ENCODE measurements at regions not wholly inside any gene's neighbourhood (a gene's known extent, or its start where the extent isn't known, plus 50 kb on each side); places are given as distances from the start of the nearest gene placed in this dataset.

DNA sequence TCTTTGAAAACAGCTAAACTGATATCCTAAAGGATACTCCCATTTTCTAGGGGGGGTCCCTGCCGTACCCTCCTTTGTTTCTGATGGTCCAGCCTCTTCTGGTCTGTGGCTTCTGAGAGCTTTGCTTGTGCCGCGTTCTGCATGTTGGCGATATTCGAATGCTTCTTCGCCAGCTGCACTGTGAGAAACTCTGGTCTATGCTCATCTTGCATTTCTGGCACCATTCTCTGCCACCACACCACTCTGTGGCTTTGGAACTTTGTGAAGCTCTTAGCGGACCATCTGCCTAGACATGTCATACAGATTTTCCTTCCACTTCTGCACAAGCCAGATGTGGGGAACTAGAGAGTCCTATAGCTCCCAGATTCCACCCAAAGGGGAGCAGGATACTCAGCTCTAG is 197.2 kb downstream of the REEP3 start:
- Histone ChIP-seq H3K4me3 (ENCODE audit: low read depth, low read length) (no peak overlapping the region), H3K4me1 (ENCODE audit: control insufficient read depth, insufficient read depth, low read length, poor library complexity, severe bottlenecking) (no peaks in the 10 kb centered on the region), H3K36me3 (ENCODE audit: control insufficient read depth, insufficient read depth, low read length) (no peaks in the 10 kb centered on the region), H3K27ac (ENCODE audit: insufficient read depth, low read length, poor library complexity, severe bottlenecking) (no peak overlapping the region), H3K27me3 (ENCODE audit: control insufficient read depth, insufficient read depth, low read length) (no peaks in the 10 kb centered on the region), H3K9me3 (ENCODE audit: control insufficient read depth in 2 of 2, low read length in 2 of 2) (no peaks in the 10 kb centered on the region)
- ATAC-seq (ENCODE audit: low read depth in 2 of 2) (no peak), DNase-seq (no peak)
- H3K27ac Mint-ChIP-seq, result peak overlapping the region in 1 of 3 donors; percentile 16
- no peaks in the 10 kb centered on the region for H3K36me3 Mint-ChIP-seq
- H3K27me3 Mint-ChIP-seq, result peaks cover 7% of the 10 kb centered on the region
- no peak overlapping the region for H3K4me3 Mint-ChIP-seq
- peaks cover 0 to 10% (median 7%) of the 10 kb centered on the region in 4 donors for H3K4me1 Mint-ChIP-seq
- H3K9me3 Mint-ChIP-seq, result no peaks in the 10 kb centered on the region

DNA sequence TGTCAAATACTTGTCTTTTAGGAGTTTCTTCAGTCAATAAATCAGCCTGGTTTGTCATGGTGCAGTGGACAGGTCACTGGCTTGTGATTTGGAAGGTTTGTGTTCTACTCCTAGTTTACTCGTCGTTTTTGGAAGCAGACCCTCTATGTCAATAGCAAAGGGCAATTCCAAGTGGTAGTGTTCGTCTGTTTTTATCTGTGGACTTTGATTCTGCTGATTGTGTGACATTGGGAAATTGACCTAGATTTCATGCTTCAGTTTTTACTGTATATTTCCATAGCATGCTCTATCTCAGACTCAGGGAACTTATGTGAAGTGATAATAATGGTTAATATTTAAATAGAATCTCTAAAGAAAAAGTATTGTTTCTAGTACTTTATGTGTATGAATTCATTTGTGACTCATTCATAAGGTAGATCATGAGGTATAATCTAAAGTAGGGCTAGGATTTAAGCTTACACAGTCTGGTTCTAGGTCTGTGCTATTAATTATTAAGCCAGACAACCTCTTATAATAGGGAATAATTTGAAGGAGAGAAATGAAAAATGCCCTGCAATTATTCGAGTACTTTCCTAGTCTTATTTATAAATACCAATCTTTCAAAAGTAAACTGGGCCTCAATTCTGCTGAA is 198.1 kb downstream of the REEP3 start:
- Histone ChIP-seq H3K4me3 (ENCODE audit: low read depth, low read length) (no peak overlapping the region), H3K4me1 (ENCODE audit: control insufficient read depth, insufficient read depth, low read length, poor library complexity, severe bottlenecking) (no peaks in the 10 kb centered on the region), H3K9me3 (ENCODE audit: control insufficient read depth in 2 of 2, low read length in 2 of 2) (no peaks in the 10 kb centered on the region), H3K27ac (ENCODE audit: insufficient read depth, low read length, poor library complexity, severe bottlenecking) (no peak overlapping the region), H3K27me3 (ENCODE audit: control insufficient read depth, insufficient read depth, low read length) (no peaks in the 10 kb centered on the region), H3K36me3 (ENCODE audit: control insufficient read depth, insufficient read depth, low read length) (no peaks in the 10 kb centered on the region)
- peaks cover 0 to 10% (median 7%) of the 10 kb centered on the region in 4 donors for H3K4me1 Mint-ChIP-seq
- H3K27ac Mint-ChIP-seq, result no peak overlapping the region
- H3K36me3 Mint-ChIP-seq, result no peaks in the 10 kb centered on the region
- DNase-seq (no peak), ATAC-seq (ENCODE audit: low read depth in 2 of 2) (no peak)
- H3K9me3 Mint-ChIP-seq, result no peaks in the 10 kb centered on the region
- H3K27me3 Mint-ChIP-seq, result peaks cover 7% of the 10 kb centered on the region
- no peak overlapping the region for H3K4me3 Mint-ChIP-seq

DNA sequence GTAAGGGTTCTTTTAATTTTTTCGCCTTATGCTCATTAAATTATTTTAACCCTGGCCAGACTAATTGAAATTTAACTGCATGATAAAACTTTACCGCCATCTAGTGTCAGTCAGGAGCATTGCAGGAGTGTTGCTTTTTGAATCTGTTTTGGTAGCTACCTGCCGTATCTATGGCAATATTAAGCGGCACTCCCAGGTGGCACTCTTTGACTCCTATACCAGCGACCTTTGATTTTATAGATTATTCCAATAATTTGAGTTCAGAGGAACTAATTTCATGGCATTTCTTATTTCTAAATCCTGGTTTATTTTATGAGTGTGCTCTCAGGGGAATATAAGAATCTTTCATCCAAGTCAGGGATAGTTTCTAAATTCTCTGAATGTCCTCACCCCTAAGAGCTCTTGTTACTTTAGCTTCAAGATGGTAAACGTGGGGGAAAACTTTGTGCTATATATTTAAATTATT is 198.9 kb downstream of the REEP3 start:
- Mint-ChIP-seq H3K4me1 (peaks cover 0 to 10% (median 7%) of the 10 kb centered on the region in 4 donors), H3K27ac (no peak overlapping the region)

DNA sequence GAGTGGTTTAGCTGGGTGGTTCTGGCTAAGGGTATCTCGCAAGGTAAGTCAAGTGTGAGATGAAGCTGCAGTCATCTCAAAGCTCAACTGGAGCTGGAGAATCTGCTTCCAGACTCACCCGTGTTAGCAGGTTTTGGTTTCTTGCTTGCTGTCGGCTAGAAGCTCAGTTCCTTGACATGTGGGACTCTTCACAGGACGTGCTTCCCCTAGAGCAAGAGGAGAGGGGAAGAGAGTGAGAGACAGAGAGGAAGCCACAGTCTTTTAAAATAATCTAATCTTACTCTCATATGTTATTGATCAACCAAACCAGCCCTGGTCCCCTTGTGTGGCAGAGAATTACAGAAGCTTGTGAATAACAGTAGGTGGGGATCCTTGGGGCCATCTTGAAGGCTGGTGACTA is 199.5 kb downstream of the REEP3 start:
- H3K4me3 Mint-ChIP-seq, result no peak overlapping the region
- DNase-seq, result peak in 1 of 3 donors; percentile 28

More for the DNA sequence above, 198.9 kb downstream of the REEP3 start:
- Mint-ChIP-seq H3K9me3 (no peaks in the 10 kb centered on the region), H3K27me3 (peaks cover 8% of the 10 kb centered on the region), H3K36me3 (no peaks in the 10 kb centered on the region), H3K4me3 (no peak overlapping the region)
- Histone ChIP-seq H3K27me3 (ENCODE audit: control insufficient read depth, insufficient read depth, low read length) (peaks cover 3% of the 10 kb centered on the region), H3K27ac (ENCODE audit: insufficient read depth, low read length, poor library complexity, severe bottlenecking) (no peak overlapping the region), H3K4me1 (ENCODE audit: control insufficient read depth, insufficient read depth, low read length, poor library complexity, severe bottlenecking) (no peaks in the 10 kb centered on the region), H3K4me3 (ENCODE audit: low read depth, low read length) (no peak overlapping the region), H3K9me3 (ENCODE audit: control insufficient read depth in 2 of 2, low read length in 2 of 2) (no peaks in the 10 kb centered on the region), H3K36me3 (ENCODE audit: control insufficient read depth, insufficient read depth, low read length) (no peaks in the 10 kb centered on the region)
- peak; percentile 32 to 72 (median 72) for DNase-seq
- peak; percentile 78 to 79 for ATAC-seq (ENCODE audit: low read depth in 2 of 2)

DNA sequence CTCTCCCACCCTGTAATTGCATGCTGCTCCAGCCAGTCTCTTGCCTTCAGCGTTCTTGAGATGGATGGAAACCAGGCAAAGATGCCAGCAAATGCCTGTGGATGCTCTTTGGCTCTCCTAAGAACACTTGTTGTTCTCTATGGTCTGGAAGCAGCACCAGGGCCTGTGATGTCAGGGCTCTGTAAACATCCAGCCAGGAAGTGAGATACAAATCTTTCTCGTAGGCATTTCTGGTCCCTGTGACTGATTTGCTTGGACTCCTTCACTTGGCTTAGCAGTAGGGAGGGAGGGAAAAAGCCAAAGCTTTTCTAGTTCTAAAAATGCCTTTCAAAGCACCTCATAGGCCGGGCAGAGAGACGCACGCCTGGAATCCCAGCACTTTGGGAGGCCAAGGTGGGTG is 201.3 kb downstream of the REEP3 start:
- Histone ChIP-seq H3K27me3 (ENCODE audit: control insufficient read depth, insufficient read depth, low read length) (peaks cover 21% of the 10 kb centered on the region), H3K4me3 (ENCODE audit: low read depth, low read length) (no peak overlapping the region), H3K36me3 (ENCODE audit: control insufficient read depth, insufficient read depth, low read length) (no peaks in the 10 kb centered on the region), H3K27ac (ENCODE audit: insufficient read depth, low read length, poor library complexity, severe bottlenecking) (no peak overlapping the region), H3K4me1 (ENCODE audit: control insufficient read depth, insufficient read depth, low read length, poor library complexity, severe bottlenecking) (no peaks in the 10 kb centered on the region), H3K9me3 (ENCODE audit: control insufficient read depth in 2 of 2, low read length in 2 of 2) (no peaks in the 10 kb centered on the region)
- Mint-ChIP-seq H3K36me3 (no peaks in the 10 kb centered on the region), H3K4me3 (no peak overlapping the region), H3K27me3 (peaks cover 31% of the 10 kb centered on the region), H3K27ac (no peak overlapping the region), H3K4me1 (peaks cover 0 to 10% (median 7%) of the 10 kb centered on the region in 4 donors), H3K9me3 (no peaks in the 10 kb centered on the region)
- DNase-seq (no peak), ATAC-seq (ENCODE audit: low read depth in 2 of 2) (no peak)

More for the DNA sequence above, 199.5 kb downstream of the REEP3 start:
- Mint-ChIP-seq H3K4me1 (peaks cover 0 to 10% (median 7%) of the 10 kb centered on the region in 4 donors), H3K9me3 (no peaks in the 10 kb centered on the region), H3K27ac (peak overlapping the region in 1 of 3 donors; percentile 63), H3K27me3 (peaks cover 14% of the 10 kb centered on the region), H3K36me3 (no peaks in the 10 kb centered on the region)
- no peak overlapping the region for H3K27ac ChIP-seq (ENCODE audit: insufficient read depth, low read length, poor library complexity, severe bottlenecking)
- H3K36me3 ChIP-seq (ENCODE audit: control insufficient read depth, insufficient read depth, low read length), result no peaks in the 10 kb centered on the region
- H3K9me3 ChIP-seq (ENCODE audit: control insufficient read depth in 2 of 2, low read length in 2 of 2), result no peaks in the 10 kb centered on the region
- ATAC-seq (ENCODE audit: low read depth in 2 of 2), result no peak
- H3K4me1 ChIP-seq (ENCODE audit: control insufficient read depth, insufficient read depth, low read length, poor library complexity, severe bottlenecking), result no peaks in the 10 kb centered on the region
- H3K4me3 ChIP-seq (ENCODE audit: low read depth, low read length), result no peak overlapping the region
- peaks cover 7% of the 10 kb centered on the region for H3K27me3 ChIP-seq (ENCODE audit: control insufficient read depth, insufficient read depth, low read length)

DNA sequence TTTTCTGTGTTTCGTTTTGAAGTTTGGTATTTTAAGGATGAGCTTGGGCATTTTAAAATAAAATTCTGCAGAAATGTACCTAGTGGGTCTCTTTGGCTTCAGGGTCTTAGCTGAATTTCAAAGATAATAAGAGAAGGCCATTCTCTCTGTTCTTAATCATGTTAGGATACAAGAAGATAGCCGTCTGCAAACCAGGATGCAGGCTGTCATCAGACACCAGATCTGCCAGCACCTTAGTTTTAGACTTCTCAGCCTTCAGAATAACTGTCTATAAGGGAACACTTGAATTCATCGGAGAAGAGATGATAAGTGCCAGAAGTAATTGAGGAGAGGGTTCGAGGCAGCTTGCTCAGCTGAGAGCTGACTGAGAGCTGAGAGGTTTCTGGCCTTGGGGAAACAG is 202.1 kb downstream of the REEP3 start:
- no peaks in the 10 kb centered on the region for H3K9me3 ChIP-seq (ENCODE audit: control insufficient read depth in 2 of 2, low read length in 2 of 2)
- no peaks in the 10 kb centered on the region for H3K4me1 ChIP-seq (ENCODE audit: control insufficient read depth, insufficient read depth, low read length, poor library complexity, severe bottlenecking)
- no peaks in the 10 kb centered on the region for H3K9me3 Mint-ChIP-seq
- no peak overlapping the region for H3K4me3 ChIP-seq (ENCODE audit: low read depth, low read length)
- H3K4me1 Mint-ChIP-seq, result peaks cover 0 to 10% (median 7%) of the 10 kb centered on the region in 4 donors
- H3K27me3 ChIP-seq (ENCODE audit: control insufficient read depth, insufficient read depth, low read length), result peaks cover 23% of the 10 kb centered on the region
- H3K36me3 ChIP-seq (ENCODE audit: control insufficient read depth, insufficient read depth, low read length), result no peaks in the 10 kb centered on the region
- DNase-seq (no peak), ATAC-seq (ENCODE audit: low read depth in 2 of 2) (no peak)
- peaks cover 31% of the 10 kb centered on the region for H3K27me3 Mint-ChIP-seq
- peak overlapping the region in 1 of 3 donors; percentile 41 for H3K27ac Mint-ChIP-seq
- no peak overlapping the region for H3K27ac ChIP-seq (ENCODE audit: insufficient read depth, low read length, poor library complexity, severe bottlenecking)
- H3K4me3 Mint-ChIP-seq, result no peak overlapping the region
- H3K36me3 Mint-ChIP-seq, result no peaks in the 10 kb centered on the region

DNA sequence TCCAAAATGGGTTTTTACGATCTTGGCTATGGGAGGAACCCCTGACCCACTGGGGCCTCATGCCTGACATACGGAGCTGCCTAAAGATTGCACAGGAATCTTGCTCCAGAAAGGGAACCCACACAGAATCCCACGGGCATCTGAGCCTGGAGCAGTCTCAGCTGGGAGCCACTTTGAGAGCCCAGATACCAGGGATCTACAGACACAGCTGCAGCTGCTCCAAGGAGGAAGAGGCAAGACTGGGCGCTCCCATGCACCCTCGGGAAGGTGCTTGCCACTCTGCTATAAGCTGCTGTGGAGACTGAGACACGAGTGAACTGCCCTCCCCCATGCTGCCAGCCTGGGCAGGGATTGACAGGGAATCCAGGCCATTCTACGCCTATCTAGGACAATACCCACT is 202.5 kb downstream of the REEP3 start:
- DNase-seq (no peak), ATAC-seq (ENCODE audit: low read depth in 2 of 2) (no peak)
- peaks cover 32% of the 10 kb centered on the region for H3K27me3 Mint-ChIP-seq

DNA sequence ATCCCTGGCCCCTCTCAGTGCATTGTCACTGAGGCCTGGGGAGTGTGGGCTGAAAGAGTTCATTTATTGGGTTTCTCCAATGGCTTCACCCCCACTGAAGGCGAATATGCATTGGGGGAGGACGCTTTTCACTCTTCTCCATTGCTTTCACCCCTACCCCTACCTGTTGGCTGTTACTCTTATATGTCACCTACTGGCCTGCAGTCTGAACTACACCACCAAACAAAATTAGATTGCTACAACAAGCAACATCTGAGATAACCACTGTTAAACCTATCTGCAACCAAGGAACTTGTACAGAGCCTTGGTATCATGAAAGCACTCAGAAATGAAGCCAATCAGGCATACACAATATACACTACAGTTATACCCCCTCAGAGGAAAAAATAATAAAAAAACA is 203.7 kb downstream of the REEP3 start:
- peak in 1 of 3 donors; percentile 7 for DNase-seq
- H3K9me3 Mint-ChIP-seq, result no peaks in the 10 kb centered on the region
- H3K27ac ChIP-seq (ENCODE audit: insufficient read depth, low read length, poor library complexity, severe bottlenecking), result no peak overlapping the region
- H3K27me3 ChIP-seq (ENCODE audit: control insufficient read depth, insufficient read depth, low read length), result peaks cover 24% of the 10 kb centered on the region
- no peaks in the 10 kb centered on the region for H3K9me3 ChIP-seq (ENCODE audit: control insufficient read depth in 2 of 2, low read length in 2 of 2)
- H3K27ac Mint-ChIP-seq, result no peak overlapping the region
- no peak for ATAC-seq (ENCODE audit: low read depth in 2 of 2)
- no peaks in the 10 kb centered on the region for H3K4me1 ChIP-seq (ENCODE audit: control insufficient read depth, insufficient read depth, low read length, poor library complexity, severe bottlenecking)
- H3K4me3 ChIP-seq (ENCODE audit: low read depth, low read length), result no peak overlapping the region
- no peaks in the 10 kb centered on the region for H3K36me3 Mint-ChIP-seq
- peaks cover 41% of the 10 kb centered on the region for H3K27me3 Mint-ChIP-seq
- H3K36me3 ChIP-seq (ENCODE audit: control insufficient read depth, insufficient read depth, low read length), result no peaks in the 10 kb centered on the region
- no peak overlapping the region for H3K4me3 Mint-ChIP-seq
- peaks cover 0 to 10% (median 7%) of the 10 kb centered on the region in 4 donors for H3K4me1 Mint-ChIP-seq

More for the DNA sequence above, 202.5 kb downstream of the REEP3 start:
- H3K4me3 Mint-ChIP-seq, result no peak overlapping the region
- no peaks in the 10 kb centered on the region for H3K36me3 Mint-ChIP-seq
- H3K4me1 Mint-ChIP-seq, result peaks cover 0 to 10% (median 7%) of the 10 kb centered on the region in 4 donors
- no peak overlapping the region for H3K27ac ChIP-seq (ENCODE audit: insufficient read depth, low read length, poor library complexity, severe bottlenecking)
- no peak overlapping the region for H3K27ac Mint-ChIP-seq
- no peaks in the 10 kb centered on the region for H3K36me3 ChIP-seq (ENCODE audit: control insufficient read depth, insufficient read depth, low read length)
- no peaks in the 10 kb centered on the region for H3K4me1 ChIP-seq (ENCODE audit: control insufficient read depth, insufficient read depth, low read length, poor library complexity, severe bottlenecking)
- H3K9me3 ChIP-seq (ENCODE audit: control insufficient read depth in 2 of 2, low read length in 2 of 2), result no peaks in the 10 kb centered on the region
- no peaks in the 10 kb centered on the region for H3K9me3 Mint-ChIP-seq
- H3K27me3 ChIP-seq (ENCODE audit: control insufficient read depth, insufficient read depth, low read length), result peaks cover 24% of the 10 kb centered on the region
- no peak overlapping the region for H3K4me3 ChIP-seq (ENCODE audit: low read depth, low read length)
